IPS DF 6.9 (cell line): ENCODE measurements at regions not wholly inside any gene's neighbourhood (a gene's known extent, or its start where the extent isn't known, plus 50 kb on each side); places are given as distances from the start of the nearest gene placed in this dataset.
A peak's percentile ranks its signal among the peaks of the same experiment; 100 is the strongest.
"Not testable (repeated sequence)": the region's sequence is repeated elsewhere in the genome, so short reads cannot be mapped to it uniquely, and the experiment has no call there.

Experiments
- DNase-seq: peaks from one replicate; pipeline ENCODE4 v3.0.0-alpha.2; 2013; ENCODE audit warnings: low read depth, low spot score
- H3K27ac ChIP-seq: one replicate; pipeline ENCODE4 v1.5.1; 2013; ENCODE audit warnings: low read length, control low read depth
- H3K27me3 ChIP-seq: 2 replicates; pipeline ENCODE4 v1.6.1; 2013; ENCODE audit warnings: mild to moderate bottlenecking, low read length; ENCODE audit not compliant: control insufficient read depth, insufficient read depth
- H3K36me3 ChIP-seq: 2 replicates; pipeline ENCODE4 v1.6.1; 2013; ENCODE audit warnings: low read length; ENCODE audit not compliant: control insufficient read depth, insufficient read depth
- H3K4me1 ChIP-seq: 2 replicates; pipeline ENCODE4 v1.6.1; 2013; ENCODE audit warnings: low read length; ENCODE audit not compliant: control insufficient read depth, insufficient read depth
- H3K4me3 ChIP-seq: 2 replicates; pipeline ENCODE4 v1.5.1; 2013; ENCODE audit warnings: mild to moderate bottlenecking, low read length
- H3K9me3 ChIP-seq: 2 replicates; pipeline ENCODE4 v1.6.1; 2013; ENCODE audit warnings: low read length, inconsistent platforms; ENCODE audit not compliant: control insufficient read depth, insufficient read depth
- WGBS: extraction: QIAGEN DNeasy Blood & Tissue Kit; methylation state at CpG from one replicate; pipeline ENCODE4 v1.1.7; 2013; ENCODE audit warnings: mixed read lengths, missing lambda C conversion rate; ENCODE audit not compliant: insufficient read length, insufficient coverage; 5-methylcytosine and 5-hydroxymethylcytosine counted together

- no peak for DNase-seq
- H3K9me3 ChIP-seq, result no peaks in the 10 kb centered on the region
Observed at GRCh38 chr7:88576720-88577119, 182.8 kb upstream of the ZNF804B start.

GRCh38 chr7:88566162-88566729 is 193.3 kb upstream of the ZNF804B start:
- H3K36me3 ChIP-seq, result no peaks in the 10 kb centered on the region
- no peak for DNase-seq
- H3K27me3 ChIP-seq, result no peaks in the 10 kb centered on the region
- H3K4me1 ChIP-seq, result peaks cover 2% of the 10 kb centered on the region; the same call in 1 of the 2 replicates
- H3K27ac ChIP-seq, result no peak overlapping the region
- H3K4me3 ChIP-seq, result no peak overlapping the region
- no peaks in the 10 kb centered on the region for H3K9me3 ChIP-seq
- no CpG with 5 or more reads among the region's 6 CpGs for whole genome bisulfite sequencing

More at GRCh38 chr7:88576720-88577119, 182.8 kb upstream of the ZNF804B start:
- no CpG with 5 or more reads among the region's 2 CpGs for WGBS
- Histone ChIP-seq H3K27ac (no peak overlapping the region), H3K27me3 (no peaks in the 10 kb centered on the region), H3K4me1 (no peaks in the 10 kb centered on the region), H3K4me3 (no peak overlapping the region), H3K36me3 (no peaks in the 10 kb centered on the region)

DNA sequence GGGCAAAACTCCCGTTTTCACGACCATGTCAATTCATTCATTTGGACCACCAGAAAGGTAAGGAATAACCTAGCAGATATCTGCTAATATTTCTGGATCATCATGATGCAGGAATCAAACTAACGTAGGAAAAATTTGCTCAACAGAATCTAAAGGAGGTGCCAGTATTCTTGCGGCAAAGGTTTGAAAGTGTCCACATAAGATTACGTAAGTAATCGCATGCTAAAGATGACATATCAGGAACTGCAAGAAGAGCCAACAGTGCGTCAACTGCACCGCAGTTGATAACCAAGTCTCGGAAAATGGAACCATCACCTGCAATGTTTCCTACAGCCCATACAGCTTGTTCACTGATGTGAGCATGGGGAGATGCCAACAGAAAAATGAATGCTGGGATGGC is 194.1 kb upstream of the ZNF804B start:
- DNase-seq, result no peak
- Histone ChIP-seq H3K27ac (no peak overlapping the region), H3K9me3 (no peaks in the 10 kb centered on the region), H3K27me3 (no peaks in the 10 kb centered on the region), H3K4me3 (no peak overlapping the region), H3K4me1 (peaks cover 2% of the 10 kb centered on the region; the same call in 1 of the 2 replicates), H3K36me3 (no peaks in the 10 kb centered on the region)
- WGBS, result no CpG with 5 or more reads among the region's 9 CpGs

DNA sequence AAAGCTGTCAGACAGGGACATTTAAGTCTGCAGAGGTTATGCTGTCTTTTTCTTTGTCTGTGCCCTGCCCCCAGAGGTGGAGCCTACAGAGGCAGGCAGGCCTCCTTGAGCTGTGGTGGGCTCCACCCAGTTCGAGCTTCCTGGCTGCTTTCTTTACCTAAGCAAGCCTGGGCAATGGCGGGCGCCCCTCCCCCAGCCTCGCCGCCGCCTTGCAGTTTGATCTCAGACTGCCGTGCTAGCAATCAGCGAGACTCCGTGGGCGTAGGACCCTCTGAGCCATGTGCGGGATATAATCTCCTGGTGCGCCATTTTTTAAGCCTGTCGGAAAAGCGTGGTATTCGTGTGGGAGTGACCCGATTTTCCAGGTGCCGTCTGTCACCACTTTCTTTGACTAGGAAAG is 203.1 kb upstream of the ZNF804B start:
- WGBS, result no CpG with 5 or more reads among the region's 17 CpGs
- H3K27ac ChIP-seq, H3K36me3 ChIP-seq, DNase-seq, H3K27me3 ChIP-seq, H3K9me3 ChIP-seq, H3K4me1 ChIP-seq, H3K4me3 ChIP-seq: not testable (repeated sequence)

DNA sequence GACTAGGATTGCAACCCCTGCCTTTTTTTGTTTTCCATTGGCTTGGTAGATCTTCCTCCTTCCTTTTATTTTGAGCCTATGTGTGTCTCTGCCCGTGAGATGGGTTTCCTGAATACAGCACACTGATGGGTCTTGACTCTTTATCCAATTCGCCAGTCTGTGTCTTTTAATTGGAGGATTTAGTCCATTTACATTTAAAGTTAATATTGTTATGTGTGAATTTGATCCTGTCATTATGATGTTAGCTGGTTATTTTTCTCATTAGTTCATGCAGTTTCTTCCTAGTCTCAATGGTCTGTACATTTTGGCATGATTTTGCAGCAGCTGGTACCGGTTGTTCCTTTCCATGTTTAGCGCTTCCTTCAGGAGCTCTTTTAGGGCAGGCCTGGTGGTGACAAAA is 204.7 kb upstream of the ZNF804B start:
- not testable (repeated sequence) for H3K36me3 ChIP-seq, H3K4me3 ChIP-seq, H3K9me3 ChIP-seq, H3K27ac ChIP-seq, H3K27me3 ChIP-seq, DNase-seq, H3K4me1 ChIP-seq
- WGBS, result no CpG with 5 or more reads among the region's 4 CpGs

DNA sequence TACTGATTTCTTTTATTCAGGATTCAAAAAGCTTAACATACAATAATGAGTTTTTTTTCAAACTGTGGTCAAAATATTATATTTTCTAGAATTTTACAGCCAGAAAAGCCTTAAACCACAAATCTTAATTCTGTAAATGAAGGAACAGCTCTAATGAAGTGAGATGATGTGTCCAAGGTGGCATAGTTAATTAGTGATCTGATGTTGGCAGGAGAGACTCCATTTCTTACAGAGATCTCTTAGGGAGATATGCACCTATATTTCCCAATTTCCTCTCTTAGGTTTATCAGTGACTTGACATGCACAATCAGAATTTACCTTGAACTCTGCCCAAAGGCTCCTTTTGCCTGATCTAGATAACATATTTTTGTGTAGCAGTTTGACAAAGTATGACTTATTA is 211.1 kb upstream of the ZNF804B start:
- H3K27ac ChIP-seq, result no peak overlapping the region
- H3K36me3 ChIP-seq, result no peaks in the 10 kb centered on the region
- H3K4me1 ChIP-seq, result no peaks in the 10 kb centered on the region
- H3K9me3 ChIP-seq, result no peaks in the 10 kb centered on the region
- H3K4me3 ChIP-seq, result no peak overlapping the region
- DNase-seq, result no peak
- no peaks in the 10 kb centered on the region for H3K27me3 ChIP-seq

DNA sequence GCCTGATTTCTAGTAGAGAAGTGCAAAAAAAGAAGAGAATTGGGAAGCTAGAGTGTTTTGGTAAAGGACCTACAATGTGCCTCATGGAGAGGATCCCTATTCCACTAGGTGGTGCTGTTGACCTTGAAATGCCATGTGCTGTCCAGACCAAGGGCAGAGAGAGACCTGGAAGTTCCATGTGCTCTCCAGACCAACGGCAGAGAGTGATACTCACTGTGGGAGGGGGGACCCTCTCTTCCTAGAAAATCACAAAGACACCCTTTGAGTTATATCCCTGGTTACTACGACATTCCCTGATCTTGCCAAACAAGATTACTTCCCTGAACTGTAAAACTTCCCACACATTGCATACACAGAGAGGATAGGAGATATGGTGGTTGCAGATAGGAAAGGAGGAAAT is 212.7 kb upstream of the ZNF804B start:
- Histone ChIP-seq H3K27me3 (no peaks in the 10 kb centered on the region), H3K4me3 (no peak overlapping the region), H3K27ac (no peak overlapping the region), H3K4me1 (no peaks in the 10 kb centered on the region), H3K9me3 (no peaks in the 10 kb centered on the region), H3K36me3 (no peaks in the 10 kb centered on the region)
- WGBS, result no CpG with 5 or more reads among the region's 2 CpGs
- peak; percentile 37 for DNase-seq

DNA sequence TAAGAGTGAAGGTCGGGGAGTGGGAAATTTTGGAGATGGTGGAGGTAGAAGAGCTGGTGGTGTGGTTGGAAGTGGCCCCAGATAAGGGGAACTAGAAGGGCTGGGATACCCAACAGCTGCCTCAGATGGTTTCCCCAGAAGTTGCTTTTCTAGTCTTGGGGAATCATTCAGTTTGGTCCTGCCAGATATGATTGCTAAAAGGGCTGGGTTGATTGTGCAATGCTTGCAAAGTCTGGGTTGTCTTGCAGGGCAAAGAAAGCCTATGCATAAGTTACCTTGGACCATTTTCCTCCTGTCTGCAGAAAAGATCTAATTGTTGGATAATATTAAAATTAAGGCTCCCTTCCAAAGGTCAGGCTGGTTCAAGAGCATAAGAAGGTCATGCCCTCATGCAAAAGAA is 213.8 kb upstream of the ZNF804B start:
- Histone ChIP-seq H3K27me3 (no peaks in the 10 kb centered on the region), H3K4me3 (no peak overlapping the region), H3K27ac (no peak overlapping the region), H3K9me3 (no peaks in the 10 kb centered on the region), H3K36me3 (no peaks in the 10 kb centered on the region), H3K4me1 (no peaks in the 10 kb centered on the region)
- no peak for DNase-seq
- WGBS, result 100% methylated on average over 1 of the region's 1 CpG

DNA sequence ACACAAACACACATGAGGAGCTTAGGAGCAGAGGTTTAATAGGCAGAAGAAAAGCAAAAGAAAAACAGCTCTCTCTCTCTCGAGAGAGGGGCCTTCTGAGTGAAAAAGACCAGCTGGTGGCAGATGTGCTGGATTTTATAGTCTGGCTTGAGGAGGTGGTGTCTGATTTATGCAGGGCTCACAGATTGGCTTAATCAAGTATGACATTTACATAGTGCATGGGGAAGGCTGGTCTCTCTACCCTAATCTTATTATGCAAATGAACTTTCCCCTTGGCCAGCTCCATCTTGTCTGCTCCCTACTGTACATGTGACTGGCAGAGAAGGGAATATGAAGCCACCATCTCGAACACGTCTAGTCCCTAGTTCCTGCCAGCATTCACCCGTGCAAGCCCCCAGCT is 219.5 kb upstream of the ZNF804B start:
- Histone ChIP-seq H3K9me3 (no peaks in the 10 kb centered on the region), H3K4me1 (no peaks in the 10 kb centered on the region), H3K4me3 (no peak overlapping the region), H3K27me3 (no peaks in the 10 kb centered on the region), H3K36me3 (no peaks in the 10 kb centered on the region), H3K27ac (no peak overlapping the region)
- no CpG with 5 or more reads among the region's 4 CpGs for WGBS
- DNase-seq, result no peak

DNA sequence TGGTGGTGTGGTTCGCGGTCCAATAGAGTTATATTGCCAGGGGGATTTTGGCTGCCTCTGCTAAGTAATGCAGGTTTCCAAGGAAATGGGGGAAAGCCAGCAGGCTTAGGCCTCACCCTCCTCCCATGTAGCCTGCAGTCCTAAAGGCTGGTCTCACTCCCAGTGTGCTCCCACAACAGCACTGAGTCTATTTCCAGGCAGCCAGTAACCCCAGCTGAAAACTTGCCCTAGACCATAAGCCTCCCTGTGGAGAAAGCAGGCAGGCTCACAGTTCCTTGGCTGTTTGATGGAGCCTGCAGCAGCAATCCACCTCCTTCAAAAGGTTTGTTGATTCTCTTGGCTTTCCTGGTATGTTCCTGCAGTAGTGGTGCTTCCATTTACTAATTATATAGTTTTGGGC is 220.0 kb upstream of the ZNF804B start:
- H3K9me3 ChIP-seq, result no peaks in the 10 kb centered on the region
- H3K36me3 ChIP-seq, result no peaks in the 10 kb centered on the region
- no CpG with 5 or more reads among the region's 2 CpGs for WGBS
- H3K4me3 ChIP-seq, result no peak overlapping the region
- H3K4me1 ChIP-seq, result no peaks in the 10 kb centered on the region
- no peak overlapping the region for H3K27ac ChIP-seq
- DNase-seq, result no peak
- no peaks in the 10 kb centered on the region for H3K27me3 ChIP-seq

GRCh38 chr7:88523645-88524044 is 217.0 kb upstream of the STEAP4 start:
- Histone ChIP-seq H3K27ac (no peak overlapping the region), H3K4me1 (no peaks in the 10 kb centered on the region), H3K27me3 (no peaks in the 10 kb centered on the region), H3K36me3 (no peaks in the 10 kb centered on the region), H3K4me3 (no peak overlapping the region), H3K9me3 (no peaks in the 10 kb centered on the region)
- DNase-seq, result no peak
- no CpG with 5 or more reads among the region's 3 CpGs for WGBS
